Psoas muscle (tissue), 7 donors: ENCODE measurements at regions not wholly inside any gene's neighbourhood (a gene's known extent, or its start where the extent isn't known, plus 50 kb on each side); places are given as distances from the start of the nearest gene placed in this dataset.

Source experiments
- ATAC-seq, 4 donors: fragments of 200-7000 bp; cut with Tn5 transposase; one replicate each; pipeline ENCODE4 v1.9.1; 2020; ENCODE audit warnings: moderate library complexity in 3 of 4, mild to moderate bottlenecking in 2 of 4
- DNase-seq, 2 donors: peaks; one replicate each; pipeline ENCODE4 v3.0.0-alpha.2; 2020
- H3K27ac ChIP-seq: fragments of 200-600 bp; one replicate; pipeline ENCODE4 v1.8.0; 2022
- H3K27me3 ChIP-seq, 3 donors: fragments of 200-600 bp in 1 of 3; one replicate each; pipeline versions ENCODE4 v1.6.1 to v1.8.0; 2013 to 2022; ENCODE audit warnings: low read length in 2 of 3, mild to moderate bottlenecking in 2 of 3, moderate library complexity in 1 of 3; ENCODE audit not compliant: insufficient read depth in 3 of 3
- H3K36me3 ChIP-seq, 2 donors: fragments of 200-600 bp in 1 of 2; one replicate each; pipeline versions ENCODE4 v1.6.1 to v1.8.0; 2013 to 2022; ENCODE audit warnings: low read depth in 1 of 2, mild to moderate bottlenecking in 1 of 2, moderate library complexity in 1 of 2; ENCODE audit not compliant: insufficient read depth in 1 of 2
- H3K4me1 ChIP-seq: fragments of 200-600 bp; one replicate; pipeline ENCODE4 v1.8.0; 2022
- H3K4me3 ChIP-seq: fragments of 200-600 bp; one replicate; pipeline ENCODE4 v1.8.0; 2022; ENCODE audit warnings: mild to moderate bottlenecking
- H3K9me3 ChIP-seq: fragments of 200-600 bp; one replicate; pipeline ENCODE4 v1.8.0; 2022
- WGBS, 3 donors: extraction: QIAGEN DNeasy Blood & Tissue Kit; methylation state at CpG; one replicate each; pipeline versions ENCODE4 v1.1.6 to v1.1.7; 2013; 5-methylcytosine and 5-hydroxymethylcytosine counted together
- intact Hi-C, 2 donors: fragments of 100-400 bp; cut with DNase I; formaldehyde crosslinking; loops; one replicate each; pipeline versions ENCODE4 v1.11.0 to v1.14.2; 2022
- TF ChIP-seq, protein P1 (sequence below): fragments of 200-600 bp; IDR thresholded peaks from one replicate; pipeline ENCODE4 v1.8.0; 2022; ENCODE audit warnings: antibody characterized with exemption
- donor health status: healthy with polysubstance abuse.
- donor health status: DM: no; HTN: no; CAD: no; lungs with moderate emphysema.
- donor health status: Bipolar disorder and iron deficiency.
- donor health status: healthy.
- donor health status: DM: yes; HTN: yes; CAD: no.
- donor health status: DM: no; HTN: no; CAD: no.
- donor health status: DM: yes; HTN: yes; CAD: no.

- TF ChIP-seq, protein P1, sequence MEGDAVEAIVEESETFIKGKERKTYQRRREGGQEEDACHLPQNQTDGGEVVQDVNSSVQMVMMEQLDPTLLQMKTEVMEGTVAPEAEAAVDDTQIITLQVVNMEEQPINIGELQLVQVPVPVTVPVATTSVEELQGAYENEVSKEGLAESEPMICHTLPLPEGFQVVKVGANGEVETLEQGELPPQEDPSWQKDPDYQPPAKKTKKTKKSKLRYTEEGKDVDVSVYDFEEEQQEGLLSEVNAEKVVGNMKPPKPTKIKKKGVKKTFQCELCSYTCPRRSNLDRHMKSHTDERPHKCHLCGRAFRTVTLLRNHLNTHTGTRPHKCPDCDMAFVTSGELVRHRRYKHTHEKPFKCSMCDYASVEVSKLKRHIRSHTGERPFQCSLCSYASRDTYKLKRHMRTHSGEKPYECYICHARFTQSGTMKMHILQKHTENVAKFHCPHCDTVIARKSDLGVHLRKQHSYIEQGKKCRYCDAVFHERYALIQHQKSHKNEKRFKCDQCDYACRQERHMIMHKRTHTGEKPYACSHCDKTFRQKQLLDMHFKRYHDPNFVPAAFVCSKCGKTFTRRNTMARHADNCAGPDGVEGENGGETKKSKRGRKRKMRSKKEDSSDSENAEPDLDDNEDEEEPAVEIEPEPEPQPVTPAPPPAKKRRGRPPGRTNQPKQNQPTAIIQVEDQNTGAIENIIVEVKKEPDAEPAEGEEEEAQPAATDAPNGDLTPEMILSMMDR: no peak
- Histone ChIP-seq H3K9me3 (no peaks in the 10 kb centered on the region), H3K4me3 (no peak overlapping the region), H3K27ac (no peak overlapping the region), H3K4me1 (no peaks in the 10 kb centered on the region), H3K36me3 (no peaks in the 10 kb centered on the region), H3K27me3 (no peaks in the 10 kb centered on the region)
- DNase-seq: no peak
- ATAC-seq: no peak
- intact Hi-C loops: no loop called here
- WGBS, 3 donors: 75 to 79% (median 75%) methylated on average over 9 of the region's 9 CpGs
Observed at GRCh38 chr2:6523476-6523875, 342.2 kb downstream of the CMPK2 start.

- no peak overlapping the region for H3K27ac ChIP-seq
- no peaks in the 10 kb centered on the region for H3K27me3 ChIP-seq
- 77 to 79% (median 77%) methylated on average over 13 of the region's 13 CpGs for WGBS, 3 donors
- no peaks in the 10 kb centered on the region for H3K9me3 ChIP-seq
- no peak overlapping the region for H3K4me3 ChIP-seq
- no peaks in the 10 kb centered on the region for H3K4me1 ChIP-seq
- intact Hi-C loops: no loop called here
- no peaks in the 10 kb centered on the region for H3K36me3 ChIP-seq
- ATAC-seq (no peak), DNase-seq (no peak)
- TF ChIP-seq, protein P1: no peak
Observed at GRCh38 chr2:6524691-6525474, 340.8 kb downstream of the CMPK2 start.

- Histone ChIP-seq H3K4me1 (no peaks in the 10 kb centered on the region), H3K36me3 (no peaks in the 10 kb centered on the region), H3K27ac (no peak overlapping the region), H3K4me3 (no peak overlapping the region), H3K9me3 (no peaks in the 10 kb centered on the region), H3K27me3 (no peaks in the 10 kb centered on the region)
- 60 to 78% (median 62%) methylated on average over 6 of the region's 6 CpGs for WGBS, 3 donors
- DNase-seq: no peak
- ATAC-seq: no peak
- TF ChIP-seq, protein P1: no peak
- intact Hi-C loops: no loop called here
Observed at GRCh38 chr2:6525475-6525964, 340.2 kb downstream of the CMPK2 start.

GRCh38 chr2:6526093-6526824 lies 339.4 kb downstream of the CMPK2 start:
- no peak overlapping the region for H3K4me3 ChIP-seq
- no peaks in the 10 kb centered on the region for H3K9me3 ChIP-seq
- intact Hi-C loops: no loop called here

More at GRCh38 chr2:6526093-6526824, 339.4 kb downstream of the CMPK2 start:
- Histone ChIP-seq H3K27me3 (no peaks in the 10 kb centered on the region), H3K4me1 (no peaks in the 10 kb centered on the region), H3K36me3 (no peaks in the 10 kb centered on the region), H3K27ac (no peak overlapping the region)
- no peak for ATAC-seq
- no peak for DNase-seq
- TF ChIP-seq, protein P1: no peak
- 75 to 85% (median 80%) methylated on average over 6 of the region's 6 CpGs for WGBS, 3 donors
